ENCODE measurements at regions not wholly inside any gene's neighbourhood (a gene's known extent, or its start where the extent isn't known, plus 50 kb on each side); places are given as distances from the start of the nearest gene placed in this dataset.
"Not testable (repeated sequence)": the region's sequence is repeated elsewhere in the genome, so short reads cannot be mapped to it uniquely, and the experiment has no call there.

- DNase-seq: peak; percentile 54
These were observed 102.9 kb upstream of the RFLNA start for GRCh38 chr12:124191966-124192365.

GRCh38 chr12:124194264-124194892, 100.5 kb upstream of the RFLNA start:
- no peak for DNase-seq

- DNase-seq: peak; percentile 58
These were observed 99.9 kb upstream of the RFLNA start for GRCh38 chr12:124194893-124195566.

- no peak for DNase-seq
These were observed 99.3 kb upstream of the RFLNA start for GRCh38 chr12:124195567-124195942.

GRCh38 chr12:124196236-124196635, 98.7 kb upstream of the RFLNA start:
- no peak for DNase-seq

GRCh38 chr12:124201248-124201647, 93.6 kb upstream of the RFLNA start:
- no peak for DNase-seq

GRCh38 chr12:124203176-124203575, 91.7 kb upstream of the RFLNA start:
- no peak for DNase-seq

GRCh38 chr12:124205405-124205804, 89.5 kb upstream of the RFLNA start:
- DNase-seq: no peak

GRCh38 chr12:124207049-124207448, 87.8 kb upstream of the RFLNA start:
- DNase-seq: no peak

GRCh38 chr12:124207617-124208016, 87.3 kb upstream of the RFLNA start:
- no peak for DNase-seq

- no peak for DNase-seq
These were observed 86.4 kb upstream of the RFLNA start for GRCh38 chr12:124208489-124208888.

GRCh38 chr12:124210991-124211577, 83.8 kb upstream of the RFLNA start:
- no peak for DNase-seq

- no peak for DNase-seq
These were observed 83.1 kb upstream of the RFLNA start for GRCh38 chr12:124211753-124212152.

GRCh38 chr12:124213666-124214347, 81.1 kb upstream of the RFLNA start:
- peak; percentile 48 for DNase-seq

- no peak for DNase-seq
These were observed 80.3 kb upstream of the RFLNA start for GRCh38 chr12:124214574-124214973.

GRCh38 chr12:124216966-124217365, 77.9 kb upstream of the RFLNA start:
- no peak for DNase-seq

GRCh38 chr12:124217508-124218242, 77.2 kb upstream of the RFLNA start:
- no peak for DNase-seq

- DNase-seq: no peak
These were observed 76.7 kb upstream of the RFLNA start for GRCh38 chr12:124218243-124218560.

- not testable (repeated sequence) for DNase-seq
These were observed 76.2 kb upstream of the RFLNA start for GRCh38 chr12:124218650-124219049.

- DNase-seq: no peak
These were observed 72.3 kb upstream of the RFLNA start for GRCh38 chr12:124222368-124223245.

- not testable (repeated sequence) for DNase-seq
These were observed 71.2 kb upstream of the RFLNA start for GRCh38 chr12:124223733-124224138.

- DNase-seq: no peak
These were observed 70.3 kb upstream of the RFLNA start for GRCh38 chr12:124224535-124225110.
